GM21367 (cell line): ENCODE measurements at regions not wholly inside any gene's neighbourhood (a gene's known extent, or its start where the extent isn't known, plus 50 kb on each side); places are given as distances from the start of the nearest gene placed in this dataset.
"Not testable (repeated sequence)": the region's sequence is repeated elsewhere in the genome, so short reads cannot be mapped to it uniquely, and the experiment has no call there.

Experiments used
- ATAC-seq: cut with Tn5 transposase; IDR thresholded peaks from one replicate; pipeline ENCODE4 v1.9.1; 2021; ENCODE audit not compliant: unreplicated experiment

- ATAC-seq, result not testable (repeated sequence)
Measured at GRCh38 chr7:149992366-149992765, 118.6 kb downstream of the ATP6V0E2 start.

- ATAC-seq, result not testable (repeated sequence)
Measured at GRCh38 chr7:149995369-149996026, 121.7 kb downstream of the ATP6V0E2 start.

- not testable (repeated sequence) for ATAC-seq
Measured at GRCh38 chr7:150000780-150001599, 127.2 kb downstream of the ATP6V0E2 start.

- ATAC-seq, result no peak
Measured at GRCh38 chr7:150003304-150003810, 129.6 kb downstream of the ATP6V0E2 start.

- ATAC-seq, result not testable (repeated sequence)
Measured at GRCh38 chr7:150003973-150004372, 130.2 kb downstream of the ATP6V0E2 start.

GRCh38 chr7:150004843-150005242, 131.1 kb downstream of the ATP6V0E2 start:
- ATAC-seq, result not testable (repeated sequence)

GRCh38 chr7:150009620-150010303, 136.0 kb downstream of the ATP6V0E2 start:
- ATAC-seq, result not testable (repeated sequence)

GRCh38 chr7:150016651-150017189, 143.0 kb downstream of the ATP6V0E2 start:
- ATAC-seq, result not testable (repeated sequence)

- ATAC-seq, result not testable (repeated sequence)
Measured at GRCh38 chr7:150020210-150020609, 146.4 kb downstream of the ATP6V0E2 start.

- ATAC-seq, result not testable (repeated sequence)
Measured at GRCh38 chr7:150024550-150025490, 151.1 kb downstream of the ATP6V0E2 start.

GRCh38 chr7:150025802-150026201, 152.0 kb downstream of the ATP6V0E2 start:
- ATAC-seq, result not testable (repeated sequence)

GRCh38 chr7:150028344-150029012, 154.7 kb downstream of the ATP6V0E2 start:
- ATAC-seq, result not testable (repeated sequence)

- not testable (repeated sequence) for ATAC-seq
Measured at GRCh38 chr7:150029013-150029389, 155.2 kb downstream of the ATP6V0E2 start.

- ATAC-seq, result not testable (repeated sequence)
Measured at GRCh38 chr7:150031733-150032132, 158.0 kb downstream of the ATP6V0E2 start.

- not testable (repeated sequence) for ATAC-seq
Measured at GRCh38 chr7:150033711-150034110, 159.9 kb downstream of the ATP6V0E2 start.

- ATAC-seq, result not testable (repeated sequence)
Measured at GRCh38 chr7:150035769-150036168, 162.0 kb downstream of the ATP6V0E2 start.

GRCh38 chr7:150039061-150039460, 165.3 kb downstream of the ATP6V0E2 start:
- not testable (repeated sequence) for ATAC-seq

GRCh38 chr7:150042281-150042680, 168.5 kb downstream of the ATP6V0E2 start:
- not testable (repeated sequence) for ATAC-seq

- ATAC-seq, result not testable (repeated sequence)
Measured at GRCh38 chr7:150044771-150045170, 171.0 kb downstream of the ATP6V0E2 start.
